ENCODE measurements at regions not wholly inside any gene's neighbourhood (a gene's known extent, or its start where the extent isn't known, plus 50 kb on each side); places are given as distances from the start of the nearest gene placed in this dataset.

GRCh38 chr2:66822186-66822585, 387.3 kb downstream of the MEIS1 start:
- H3K9ac ChIP-seq (ENCODE audit: low read length), result no peak overlapping the region
- H4K20me1 ChIP-seq (ENCODE audit: insufficient read depth, low read length), result no peaks in the 10 kb centered on the region
- no peak overlapping the region for H2AFZ ChIP-seq (ENCODE audit: low read length)
- H3K9me2 ChIP-seq (replicated peaks; ENCODE audit: insufficient read depth, low read length), result no peaks in the 10 kb centered on the region
- no peak overlapping the region for H3K4me2 ChIP-seq (ENCODE audit: low read depth, low read length)
- H3K36me3 ChIP-seq (replicated peaks; ENCODE audit: insufficient read depth, low read length), result no peaks in the 10 kb centered on the region
- H3K27ac ChIP-seq (ENCODE audit: low read length), result no peak overlapping the region
- no peaks in the 10 kb centered on the region for H3K79me2 ChIP-seq (ENCODE audit: low read length)
- no peaks in the 10 kb centered on the region for H3F3A ChIP-seq (ENCODE audit: insufficient read depth, low read length)
- no peak for TF ChIP-seq EZH2phosphoT487 (IDR thresholded peaks at IDR 0.05; ENCODE audit: low read length)
- TF ChIP-seq, protein P1, sequence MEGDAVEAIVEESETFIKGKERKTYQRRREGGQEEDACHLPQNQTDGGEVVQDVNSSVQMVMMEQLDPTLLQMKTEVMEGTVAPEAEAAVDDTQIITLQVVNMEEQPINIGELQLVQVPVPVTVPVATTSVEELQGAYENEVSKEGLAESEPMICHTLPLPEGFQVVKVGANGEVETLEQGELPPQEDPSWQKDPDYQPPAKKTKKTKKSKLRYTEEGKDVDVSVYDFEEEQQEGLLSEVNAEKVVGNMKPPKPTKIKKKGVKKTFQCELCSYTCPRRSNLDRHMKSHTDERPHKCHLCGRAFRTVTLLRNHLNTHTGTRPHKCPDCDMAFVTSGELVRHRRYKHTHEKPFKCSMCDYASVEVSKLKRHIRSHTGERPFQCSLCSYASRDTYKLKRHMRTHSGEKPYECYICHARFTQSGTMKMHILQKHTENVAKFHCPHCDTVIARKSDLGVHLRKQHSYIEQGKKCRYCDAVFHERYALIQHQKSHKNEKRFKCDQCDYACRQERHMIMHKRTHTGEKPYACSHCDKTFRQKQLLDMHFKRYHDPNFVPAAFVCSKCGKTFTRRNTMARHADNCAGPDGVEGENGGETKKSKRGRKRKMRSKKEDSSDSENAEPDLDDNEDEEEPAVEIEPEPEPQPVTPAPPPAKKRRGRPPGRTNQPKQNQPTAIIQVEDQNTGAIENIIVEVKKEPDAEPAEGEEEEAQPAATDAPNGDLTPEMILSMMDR (IDR thresholded peaks at IDR 0.05; ENCODE audit: low read length), result no peak
- no peak for TF ChIP-seq EZH2 (optimal IDR thresholded peaks at IDR 0.05; ENCODE audit: low read depth, low read length)
- no peaks in the 10 kb centered on the region for H3K9me3 ChIP-seq (replicated peaks; ENCODE audit: insufficient read depth, low read length)
- H3K27me3 ChIP-seq (replicated peaks; ENCODE audit: insufficient read depth, low read length), result no peaks in the 10 kb centered on the region
- no peaks in the 10 kb centered on the region for H3K4me1 ChIP-seq (ENCODE audit: low read length)
- no peak overlapping the region for H3K4me3 ChIP-seq (ENCODE audit: low read length)
- no peak for DNase-seq

GRCh38 chr2:66824926-66825325, 390.0 kb downstream of the MEIS1 start:
- H3K4me1 ChIP-seq (ENCODE audit: low read length), result no peaks in the 10 kb centered on the region
- H3K79me2 ChIP-seq (ENCODE audit: low read length), result no peaks in the 10 kb centered on the region
- no peak overlapping the region for H3K4me2 ChIP-seq (ENCODE audit: low read depth, low read length)
- H3K27ac ChIP-seq (ENCODE audit: low read length), result no peak overlapping the region
- TF ChIP-seq EZH2phosphoT487 (IDR thresholded peaks at IDR 0.05; ENCODE audit: low read length), result no peak
- TF ChIP-seq, protein P1 (IDR thresholded peaks at IDR 0.05; ENCODE audit: low read length), result no peak
- TF ChIP-seq EZH2 (optimal IDR thresholded peaks at IDR 0.05; ENCODE audit: low read depth, low read length), result no peak
- no peaks in the 10 kb centered on the region for H3K36me3 ChIP-seq (replicated peaks; ENCODE audit: insufficient read depth, low read length)
- H3F3A ChIP-seq (ENCODE audit: insufficient read depth, low read length), result no peaks in the 10 kb centered on the region
- H3K9me2 ChIP-seq (replicated peaks; ENCODE audit: insufficient read depth, low read length), result no peaks in the 10 kb centered on the region
- H3K9ac ChIP-seq (ENCODE audit: low read length), result no peak overlapping the region
- H3K9me3 ChIP-seq (replicated peaks; ENCODE audit: insufficient read depth, low read length), result no peaks in the 10 kb centered on the region
- H3K4me3 ChIP-seq (ENCODE audit: low read length), result no peak overlapping the region
- no peak for DNase-seq
- no peak overlapping the region for H2AFZ ChIP-seq (ENCODE audit: low read length)
- H3K27me3 ChIP-seq (replicated peaks; ENCODE audit: insufficient read depth, low read length), result no peaks in the 10 kb centered on the region
- H4K20me1 ChIP-seq (ENCODE audit: insufficient read depth, low read length), result no peaks in the 10 kb centered on the region

- Histone ChIP-seq H3K4me1 (ENCODE audit: low read length) (no peaks in the 10 kb centered on the region), H2AFZ (ENCODE audit: low read length) (no peak overlapping the region), H3K9me2 (replicated peaks; ENCODE audit: insufficient read depth, low read length) (no peaks in the 10 kb centered on the region), H3F3A (ENCODE audit: insufficient read depth, low read length) (no peaks in the 10 kb centered on the region), H3K4me3 (ENCODE audit: low read length) (no peak overlapping the region), H3K9me3 (replicated peaks; ENCODE audit: insufficient read depth, low read length) (no peaks in the 10 kb centered on the region), H4K20me1 (ENCODE audit: insufficient read depth, low read length) (no peaks in the 10 kb centered on the region), H3K9ac (ENCODE audit: low read length) (no peak overlapping the region), H3K36me3 (replicated peaks; ENCODE audit: insufficient read depth, low read length) (no peaks in the 10 kb centered on the region), H3K79me2 (ENCODE audit: low read length) (no peaks in the 10 kb centered on the region), H3K27ac (ENCODE audit: low read length) (no peak overlapping the region), H3K4me2 (ENCODE audit: low read depth, low read length) (no peak overlapping the region), H3K27me3 (replicated peaks; ENCODE audit: insufficient read depth, low read length) (no peaks in the 10 kb centered on the region)
- no peak for TF ChIP-seq EZH2phosphoT487 (IDR thresholded peaks at IDR 0.05; ENCODE audit: low read length)
- TF ChIP-seq, protein P1 (IDR thresholded peaks at IDR 0.05; ENCODE audit: low read length), result no peak
- no peak for TF ChIP-seq EZH2 (optimal IDR thresholded peaks at IDR 0.05; ENCODE audit: low read depth, low read length)
- DNase-seq, result no peak
Measured at GRCh38 chr2:66827851-66828250, 392.9 kb downstream of the MEIS1 start.

All from MM.1S (cell line).